Thoracic aorta (tissue), 2 donors: ENCODE measurements at regions not wholly inside any gene's neighbourhood (a gene's known extent, or its start where the extent isn't known, plus 50 kb on each side); places are given as distances from the start of the nearest gene placed in this dataset.

Source experiments
- ATAC-seq: fragments of 150-250 bp; one replicate; pipeline ENCODE4 v1.8.0; 2017; ENCODE audit warnings: low read depth; ENCODE audit not compliant: insufficient number of reproducible peaks, low FRiP score
- DNase-seq: peaks from one replicate; pipeline ENCODE4 v3.0.0-alpha.2; 2020; ENCODE audit warnings: low spot score
- H3K27ac ChIP-seq, 2 donors: fragments of 200-600 bp; sonication (generic); 1 replicate in 1 of 2; 2 replicates in 1 of 2; pipeline ENCODE4 v1.5.1; 2016; ENCODE audit warnings: mild to moderate bottlenecking in 2 of 2, moderate library complexity in 2 of 2
- H3K27me3 ChIP-seq: fragments of 200-600 bp; sonication (generic); replicated peaks from 2 replicates; pipeline ENCODE4 v1.6.0; 2016; ENCODE audit warnings: mild to moderate bottlenecking; ENCODE audit not compliant: insufficient read depth
- H3K36me3 ChIP-seq: fragments of 200-600 bp; sonication (generic); one replicate; pipeline ENCODE4 v1.5.1; 2016
- H3K4me1 ChIP-seq, 2 donors: fragments of 200-600 bp; sonication (generic); 1 replicate in 1 of 2; 2 replicates in 1 of 2; pipeline versions ENCODE4 v1.5.1 to v1.6.0; 2016; ENCODE audit warnings: low read depth in 2 of 2, mild to moderate bottlenecking in 1 of 2; ENCODE audit not compliant: control insufficient read depth in 1 of 2
- H3K4me3 ChIP-seq: fragments of 200-600 bp; sonication (generic); 2 replicates; pipeline ENCODE4 v1.5.1; 2016; ENCODE audit warnings: mild to moderate bottlenecking
- H3K9me3 ChIP-seq: fragments of 200-600 bp; sonication (generic); 2 replicates; pipeline ENCODE4 v1.5.1; 2016
- TF ChIP-seq, protein P1 (sequence below): fragments of 200-600 bp; sonication (generic); IDR thresholded peaks from one replicate; pipeline ENCODE4 v1.5.1; 2019; ENCODE audit warnings: antibody characterized with exemption

DNA sequence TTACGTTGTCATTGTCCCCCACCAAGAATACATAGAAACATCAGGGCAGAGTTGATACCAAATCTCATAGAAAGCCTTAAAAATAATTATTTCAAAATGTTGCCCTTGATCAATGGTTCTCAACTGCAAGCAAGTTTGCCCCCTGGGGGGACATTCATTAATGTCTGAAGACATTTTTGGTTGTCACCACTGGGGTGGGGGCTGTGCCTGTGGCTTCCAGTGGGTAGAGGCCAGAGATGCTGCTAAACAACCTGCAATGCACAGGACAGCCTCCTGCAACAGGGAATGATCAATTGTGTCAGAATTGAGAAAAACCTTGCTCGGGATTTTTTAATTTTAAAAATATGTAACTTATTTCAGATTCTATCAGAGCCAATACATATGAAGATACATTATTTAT is 130.6 kb upstream of the DOK5 start:
- TF ChIP-seq, protein P1, sequence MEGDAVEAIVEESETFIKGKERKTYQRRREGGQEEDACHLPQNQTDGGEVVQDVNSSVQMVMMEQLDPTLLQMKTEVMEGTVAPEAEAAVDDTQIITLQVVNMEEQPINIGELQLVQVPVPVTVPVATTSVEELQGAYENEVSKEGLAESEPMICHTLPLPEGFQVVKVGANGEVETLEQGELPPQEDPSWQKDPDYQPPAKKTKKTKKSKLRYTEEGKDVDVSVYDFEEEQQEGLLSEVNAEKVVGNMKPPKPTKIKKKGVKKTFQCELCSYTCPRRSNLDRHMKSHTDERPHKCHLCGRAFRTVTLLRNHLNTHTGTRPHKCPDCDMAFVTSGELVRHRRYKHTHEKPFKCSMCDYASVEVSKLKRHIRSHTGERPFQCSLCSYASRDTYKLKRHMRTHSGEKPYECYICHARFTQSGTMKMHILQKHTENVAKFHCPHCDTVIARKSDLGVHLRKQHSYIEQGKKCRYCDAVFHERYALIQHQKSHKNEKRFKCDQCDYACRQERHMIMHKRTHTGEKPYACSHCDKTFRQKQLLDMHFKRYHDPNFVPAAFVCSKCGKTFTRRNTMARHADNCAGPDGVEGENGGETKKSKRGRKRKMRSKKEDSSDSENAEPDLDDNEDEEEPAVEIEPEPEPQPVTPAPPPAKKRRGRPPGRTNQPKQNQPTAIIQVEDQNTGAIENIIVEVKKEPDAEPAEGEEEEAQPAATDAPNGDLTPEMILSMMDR: no peak
- Histone ChIP-seq H3K9me3 (no peaks in the 10 kb centered on the region), H3K4me1 (peaks cover 18 to 35% of the 10 kb centered on the region in 2 donors), H3K27ac (no peak overlapping the region), H3K27me3 (no peaks in the 10 kb centered on the region), H3K4me3 (no peak overlapping the region), H3K36me3 (no peaks in the 10 kb centered on the region)
- DNase-seq (no peak), ATAC-seq (no peak)

DNA sequence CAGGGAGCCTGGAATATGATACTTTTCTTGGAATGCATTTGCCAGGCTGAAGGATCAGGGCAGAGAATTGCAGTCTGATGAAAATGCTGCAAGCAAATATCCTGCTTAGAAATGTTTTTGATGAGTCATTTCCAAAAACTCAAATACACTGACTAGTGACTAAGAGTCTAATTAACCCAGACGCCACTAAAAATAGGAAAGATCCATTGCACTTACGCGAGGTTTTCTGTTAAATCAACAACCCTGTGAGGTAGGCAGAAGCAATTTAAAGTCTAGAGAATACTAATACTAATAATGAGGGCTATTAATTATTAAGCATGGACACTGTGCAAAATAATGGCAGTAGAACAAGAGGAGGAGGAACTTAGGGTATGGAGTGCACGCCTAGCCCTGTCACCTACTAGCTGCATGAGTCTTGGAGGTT is 130.1 kb upstream of the DOK5 start:
- no peaks in the 10 kb centered on the region for H3K27me3 ChIP-seq
- ATAC-seq: peak; percentile 86
- no peaks in the 10 kb centered on the region for H3K36me3 ChIP-seq
- H3K4me1 ChIP-seq: peaks cover 18 to 34% of the 10 kb centered on the region in 2 donors
- H3K9me3 ChIP-seq: no peaks in the 10 kb centered on the region
- H3K27ac ChIP-seq: peak overlapping the region; percentile 31 to 55
- no peak for DNase-seq
- peak overlapping the region; percentile 23 for H3K4me3 ChIP-seq
- TF ChIP-seq, protein P1: no peak

DNA sequence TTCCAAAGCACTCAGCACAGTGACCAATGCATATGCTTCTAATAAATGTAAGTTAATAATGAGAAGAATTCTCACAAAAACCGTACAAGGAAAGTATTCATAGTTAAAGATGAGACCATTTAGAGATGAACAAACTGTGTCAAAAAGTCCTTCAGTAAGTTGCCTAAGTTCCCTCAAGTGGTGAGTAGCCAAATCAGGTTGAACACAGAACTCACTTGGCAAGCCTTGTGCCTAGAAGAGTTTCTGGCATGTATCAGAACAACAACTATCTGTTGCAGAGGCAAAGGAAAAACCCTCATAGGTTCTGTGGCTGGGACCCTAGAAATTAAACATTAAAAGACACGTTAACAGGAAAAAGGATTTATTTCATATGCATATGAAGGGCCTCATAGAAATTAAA is 129.6 kb upstream of the DOK5 start:
- H3K4me3 ChIP-seq: peak overlapping the region; percentile 23
- H3K36me3 ChIP-seq: no peaks in the 10 kb centered on the region
- H3K9me3 ChIP-seq: no peaks in the 10 kb centered on the region
- DNase-seq: no peak
- peaks cover 18 to 32% of the 10 kb centered on the region in 2 donors for H3K4me1 ChIP-seq
- TF ChIP-seq, protein P1: no peak
- ATAC-seq: no peak
- no peaks in the 10 kb centered on the region for H3K27me3 ChIP-seq
- H3K27ac ChIP-seq: peak overlapping the region; percentile 31 to 55

DNA sequence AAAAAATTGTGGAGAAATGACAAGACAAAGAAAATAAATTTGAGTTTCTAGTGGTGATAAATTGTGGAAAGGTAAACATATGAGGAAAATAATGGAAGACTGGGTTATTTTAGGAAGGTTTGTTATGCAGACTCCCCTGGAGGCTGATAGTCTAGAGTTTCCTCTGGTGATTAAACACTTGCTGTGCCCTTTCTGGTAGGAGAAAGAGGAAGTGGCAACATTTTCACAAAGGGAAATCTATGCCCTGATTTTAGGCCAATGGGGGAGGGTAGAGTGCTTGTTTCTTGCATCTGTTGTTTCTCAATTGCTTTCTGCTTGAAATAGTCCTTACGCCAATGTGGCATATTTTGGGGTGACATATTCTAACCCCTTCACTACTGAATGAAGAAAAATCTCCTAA is 129.1 kb upstream of the DOK5 start:
- Histone ChIP-seq H3K27me3 (no peaks in the 10 kb centered on the region), H3K36me3 (no peaks in the 10 kb centered on the region), H3K27ac (peak overlapping the region in 1 of 2 donors; percentile 55), H3K9me3 (no peaks in the 10 kb centered on the region), H3K4me3 (no peak overlapping the region), H3K4me1 (peaks cover 18 to 28% of the 10 kb centered on the region in 2 donors)
- DNase-seq (no peak), ATAC-seq (no peak)
- TF ChIP-seq, protein P1: no peak

DNA sequence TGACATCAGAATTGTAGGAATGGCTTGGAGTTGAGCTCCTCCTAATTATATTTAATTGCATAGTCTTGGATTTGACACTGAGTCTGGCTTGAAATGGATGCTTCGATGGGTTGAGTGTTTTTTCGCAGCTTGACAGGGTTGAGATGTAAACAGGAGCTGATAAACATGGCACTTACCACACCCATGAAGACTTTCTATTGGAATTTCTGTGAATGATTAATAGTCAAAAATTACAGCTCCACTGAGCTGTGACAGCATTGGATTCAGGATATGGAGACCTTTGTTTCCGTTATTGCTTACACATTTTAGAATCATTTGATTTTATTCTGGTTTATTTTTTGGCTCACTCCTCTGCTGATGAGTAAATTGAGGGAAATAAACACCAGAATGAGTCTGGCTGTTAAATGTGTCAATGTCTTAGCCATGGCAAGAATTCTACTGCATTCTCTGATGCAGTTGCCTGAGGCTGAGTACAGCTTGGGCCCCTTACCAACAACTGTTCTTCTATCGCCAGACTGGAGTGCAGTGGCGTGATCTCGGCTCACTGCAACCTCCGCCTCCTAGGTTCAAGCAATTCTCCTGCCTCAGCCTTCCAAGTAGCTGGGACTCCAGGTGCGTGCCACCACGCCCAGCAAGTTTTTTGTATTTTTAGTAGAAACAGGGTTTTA is 128.1 kb upstream of the DOK5 start:
- DNase-seq (no peak), ATAC-seq (no peak)
- Histone ChIP-seq H3K4me1 (peaks cover 18 to 25% of the 10 kb centered on the region in 2 donors), H3K27ac (no peak overlapping the region), H3K27me3 (no peaks in the 10 kb centered on the region), H3K36me3 (no peaks in the 10 kb centered on the region), H3K4me3 (no peak overlapping the region), H3K9me3 (no peaks in the 10 kb centered on the region)
- TF ChIP-seq, protein P1: no peak
